BLaER1 (cell line): ENCODE measurements at regions not wholly inside any gene's neighbourhood (a gene's known extent, or its start where the extent isn't known, plus 50 kb on each side); places are given as distances from the start of the nearest gene placed in this dataset.

Experiments used
- H3K27ac ChIP-seq: shearing (Covaris generic); formaldehyde crosslinking; 2 replicates; pipeline ENCODE4 v1.8.1; 2022
- H3K27me3 ChIP-seq: shearing (Covaris generic); formaldehyde crosslinking; 2 replicates; pipeline ENCODE4 v1.8.1; 2022
- H3K36me3 ChIP-seq: shearing (Covaris generic); formaldehyde crosslinking; 2 replicates; pipeline ENCODE4 v1.8.1; 2022
- H3K4me1 ChIP-seq: shearing (Covaris generic); formaldehyde crosslinking; 2 replicates; pipeline ENCODE4 v1.8.1; 2022
- H3K4me2 ChIP-seq: shearing (Covaris generic); formaldehyde crosslinking; 2 replicates; pipeline ENCODE4 v1.8.1; 2022
- H3K4me3 ChIP-seq: shearing (Covaris generic); formaldehyde crosslinking; 2 replicates; pipeline ENCODE4 v1.8.1; 2022
- H3K9ac ChIP-seq: shearing (Covaris generic); formaldehyde crosslinking; 2 replicates; pipeline ENCODE4 v1.8.1; 2022
- H3K9me3 ChIP-seq: shearing (Covaris generic); formaldehyde crosslinking; 2 replicates; pipeline ENCODE4 v1.8.1; 2022
- H4K20me1 ChIP-seq: shearing (Covaris generic); formaldehyde crosslinking; 2 replicates; pipeline ENCODE4 v1.8.1; 2022
- Cebpa-rat ChIP-seq: shearing (Covaris generic); IDR thresholded peaks from 2 replicates; pipeline ENCODE4 v1.8.1; 2022

DNA sequence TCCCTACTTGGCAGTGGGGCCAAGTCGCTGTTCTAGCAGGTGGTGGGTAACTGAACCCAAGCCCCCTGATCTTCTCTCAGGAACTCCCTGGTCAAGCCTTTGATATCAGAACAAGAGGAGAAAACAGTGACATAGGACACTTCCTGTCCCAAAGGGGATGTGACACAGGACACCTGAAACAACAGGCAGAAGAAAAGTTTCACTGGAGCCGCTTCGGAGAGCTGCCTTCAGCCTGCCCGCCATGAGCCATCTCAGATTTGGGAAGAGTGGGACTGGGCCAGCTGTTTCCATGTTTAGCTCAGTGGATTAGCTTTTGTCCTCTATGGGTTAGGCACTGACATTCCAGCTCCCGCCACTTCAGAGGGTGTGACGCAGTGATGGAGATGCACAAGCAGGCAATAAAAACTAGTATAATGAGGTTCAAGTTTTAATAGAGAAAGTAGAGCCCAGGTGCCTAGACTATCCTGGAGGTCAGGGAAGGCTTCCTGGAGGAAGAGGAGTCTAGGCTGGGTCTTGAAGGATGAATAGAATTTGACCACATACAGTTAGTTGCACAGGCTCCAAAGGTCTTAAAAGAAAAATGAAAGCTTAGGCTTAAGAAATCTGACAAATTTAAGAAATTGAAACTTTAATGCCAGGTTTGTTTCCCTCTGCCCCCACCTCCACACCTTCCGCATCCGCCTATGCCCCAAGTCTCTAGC, 104.1 kb upstream of the SPRY4 start:
- no peak overlapping the region for H3K27ac ChIP-seq
- peak overlapping the region; percentile 85 for H3K4me2 ChIP-seq
- H3K4me1 ChIP-seq, result peaks cover 83% of the 10 kb centered on the region

DNA sequence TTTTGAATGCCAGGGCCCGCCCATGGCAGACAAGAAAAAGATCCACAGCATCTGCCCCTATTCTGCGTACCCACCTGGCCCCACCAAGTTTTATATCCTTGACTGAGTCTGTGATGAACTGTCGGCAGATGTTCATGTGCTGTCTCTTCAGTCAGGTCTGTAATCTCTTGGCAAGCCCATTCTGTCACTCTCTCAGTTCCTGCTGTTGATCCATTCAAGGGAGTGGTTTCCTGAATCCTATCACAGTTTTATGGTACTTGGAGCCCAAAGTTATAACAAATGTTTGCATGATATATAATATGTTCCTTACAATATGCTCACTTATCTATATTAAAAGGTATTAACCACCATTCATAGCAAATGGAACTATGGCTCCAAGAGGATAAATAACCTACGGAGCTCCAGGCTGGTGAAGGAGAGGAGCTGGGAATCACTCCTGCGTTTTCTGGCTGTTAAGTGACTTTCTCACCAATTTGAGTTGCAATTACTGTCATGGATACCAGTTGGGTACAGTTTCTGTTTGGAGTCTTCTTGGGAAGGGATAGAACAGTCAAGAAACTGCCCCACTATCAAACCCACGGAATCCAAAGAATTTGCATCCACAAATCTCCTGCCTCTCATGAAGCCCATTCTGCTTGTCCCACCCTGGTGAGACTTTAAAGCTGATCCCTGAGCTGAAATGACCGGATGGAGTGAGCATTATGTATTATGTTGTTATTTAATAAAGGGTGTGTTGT, 103.4 kb upstream of the SPRY4 start:
- Histone ChIP-seq H3K4me2 (peak overlapping the region; percentile 85), H4K20me1 (no peaks in the 10 kb centered on the region), H3K4me1 (peaks cover 76% of the 10 kb centered on the region), H3K27ac (no peak overlapping the region), H3K27me3 (no peaks in the 10 kb centered on the region), H3K4me3 (no peak overlapping the region), H3K9ac (no peak overlapping the region), H3K9me3 (peaks cover 14% of the 10 kb centered on the region), H3K36me3 (no peaks in the 10 kb centered on the region)
- TF ChIP-seq Cebpa-rat, result no peak

More for the DNA sequence above, 104.1 kb upstream of the SPRY4 start:
- no peaks in the 10 kb centered on the region for H3K36me3 ChIP-seq
- H3K27me3 ChIP-seq, result no peaks in the 10 kb centered on the region
- no peaks in the 10 kb centered on the region for H4K20me1 ChIP-seq
- TF ChIP-seq Cebpa-rat, result no peak
- no peak overlapping the region for H3K4me3 ChIP-seq
- H3K9ac ChIP-seq, result no peak overlapping the region
- H3K9me3 ChIP-seq, result peaks cover 14% of the 10 kb centered on the region

DNA sequence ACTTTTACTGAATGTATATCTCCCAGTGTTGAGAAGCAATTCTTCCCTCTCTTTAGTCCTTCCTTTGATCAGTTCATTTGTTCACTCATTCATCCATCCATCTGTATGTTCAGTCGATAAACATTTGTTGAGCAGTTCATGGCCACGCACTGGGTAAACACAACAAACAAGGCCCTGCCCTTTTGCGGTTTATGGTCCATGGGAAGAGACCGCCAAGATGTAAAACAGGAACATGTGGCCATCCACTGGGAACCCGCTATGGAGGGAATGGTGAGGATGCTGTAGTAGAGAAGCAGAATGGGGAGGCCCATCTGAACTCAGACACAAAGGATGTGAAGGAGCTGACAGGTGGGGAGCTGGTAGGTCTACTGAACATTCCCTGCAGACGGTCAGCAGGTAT, 102.7 kb upstream of the SPRY4 start:
- no peak overlapping the region for H3K9ac ChIP-seq

DNA sequence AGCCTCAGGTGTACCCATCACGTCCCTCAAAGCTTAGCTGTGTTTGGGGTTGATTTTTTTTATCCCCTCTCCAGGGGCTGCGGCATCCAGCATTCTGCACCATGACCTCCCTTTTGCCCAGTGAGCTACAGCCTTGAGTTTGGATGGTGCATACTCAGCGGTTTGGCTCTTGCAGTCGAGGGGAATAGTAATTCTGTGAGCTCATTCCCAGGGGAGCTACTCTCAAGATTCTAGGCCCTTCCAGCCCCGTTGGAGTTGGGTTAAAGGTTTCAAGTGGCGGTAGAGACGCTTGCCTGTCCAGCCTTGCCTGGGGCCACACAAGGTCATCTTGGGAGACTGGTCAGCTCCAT, 102.2 kb upstream of the SPRY4 start:
- peak overlapping the region; percentile 85 for H3K4me2 ChIP-seq
- peak overlapping the region; percentile 67 for H3K27ac ChIP-seq
- peaks cover 75% of the 10 kb centered on the region for H3K4me1 ChIP-seq
- no peaks in the 10 kb centered on the region for H3K36me3 ChIP-seq
- H3K4me3 ChIP-seq, result peak overlapping the region; percentile 33; the same call in 1 of the 2 replicates
- peaks cover 14% of the 10 kb centered on the region for H3K9me3 ChIP-seq
- H3K9ac ChIP-seq, result peak overlapping the region; percentile 63; the same call in 1 of the 2 replicates
- no peaks in the 10 kb centered on the region for H4K20me1 ChIP-seq
- TF ChIP-seq Cebpa-rat, result no peak
- no peaks in the 10 kb centered on the region for H3K27me3 ChIP-seq

More for the DNA sequence above, 102.7 kb upstream of the SPRY4 start:
- no peak overlapping the region; the same call in 1 of the 2 replicates for H3K27ac ChIP-seq
- peak overlapping the region; percentile 85 for H3K4me2 ChIP-seq
- no peak overlapping the region for H3K4me3 ChIP-seq
- no peaks in the 10 kb centered on the region for H3K36me3 ChIP-seq
- no peaks in the 10 kb centered on the region for H4K20me1 ChIP-seq
- H3K27me3 ChIP-seq, result no peaks in the 10 kb centered on the region
- peaks cover 14% of the 10 kb centered on the region for H3K9me3 ChIP-seq
- no peak for TF ChIP-seq Cebpa-rat
- H3K4me1 ChIP-seq, result peaks cover 75% of the 10 kb centered on the region

DNA sequence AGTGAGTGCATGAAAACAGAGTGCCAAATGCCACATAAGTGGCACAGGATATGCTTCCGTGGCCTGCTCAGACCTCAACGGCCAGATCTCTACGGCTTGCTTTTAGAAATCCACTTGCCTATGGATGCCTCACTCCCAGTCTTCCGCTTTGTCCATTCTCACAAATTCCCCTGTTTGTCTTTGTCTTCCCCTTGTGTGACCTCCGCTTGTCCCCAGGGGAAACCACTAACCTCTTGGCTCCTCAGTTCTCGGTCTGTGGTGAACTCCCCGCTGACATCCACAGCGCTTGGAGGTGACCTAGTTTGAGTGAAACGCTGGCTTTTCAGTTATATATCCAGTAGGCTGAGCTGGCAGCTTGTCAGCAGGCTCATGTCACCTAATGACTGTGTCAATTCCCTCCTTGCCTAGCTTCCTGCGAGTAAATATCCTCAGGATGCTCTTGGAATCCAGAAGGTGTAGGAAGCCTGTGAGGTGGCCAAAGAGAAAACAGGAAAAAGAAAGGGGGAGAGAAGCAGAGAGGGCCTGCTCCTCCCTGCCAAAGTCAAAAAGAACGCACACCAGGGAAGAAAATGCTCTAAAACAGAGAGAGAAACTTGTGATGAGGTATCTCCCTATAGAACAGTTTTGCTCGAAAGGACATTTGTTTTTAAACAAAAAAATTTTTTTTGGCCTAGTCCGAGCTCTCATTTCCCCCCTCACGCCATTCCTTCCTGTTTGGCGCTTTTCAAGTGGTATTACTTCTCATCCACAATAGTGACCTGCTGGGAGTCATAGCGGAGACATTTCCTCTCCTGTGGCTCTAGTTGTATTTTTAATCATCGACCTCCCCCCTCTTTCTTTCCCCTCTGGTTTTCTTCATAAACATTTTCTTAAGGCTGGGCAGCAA, 101.6 kb upstream of the SPRY4 start:
- Histone ChIP-seq H3K27me3 (no peaks in the 10 kb centered on the region), H3K27ac (peak overlapping the region; percentile 67), H3K4me1 (peaks cover 75% of the 10 kb centered on the region), H3K9ac (peak overlapping the region; percentile 63; the same call in 1 of the 2 replicates), H4K20me1 (no peaks in the 10 kb centered on the region), H3K4me2 (peak overlapping the region; percentile 85), H3K9me3 (peaks cover 14% of the 10 kb centered on the region), H3K36me3 (no peaks in the 10 kb centered on the region), H3K4me3 (peak overlapping the region; percentile 33)
- TF ChIP-seq Cebpa-rat, result no peak

DNA sequence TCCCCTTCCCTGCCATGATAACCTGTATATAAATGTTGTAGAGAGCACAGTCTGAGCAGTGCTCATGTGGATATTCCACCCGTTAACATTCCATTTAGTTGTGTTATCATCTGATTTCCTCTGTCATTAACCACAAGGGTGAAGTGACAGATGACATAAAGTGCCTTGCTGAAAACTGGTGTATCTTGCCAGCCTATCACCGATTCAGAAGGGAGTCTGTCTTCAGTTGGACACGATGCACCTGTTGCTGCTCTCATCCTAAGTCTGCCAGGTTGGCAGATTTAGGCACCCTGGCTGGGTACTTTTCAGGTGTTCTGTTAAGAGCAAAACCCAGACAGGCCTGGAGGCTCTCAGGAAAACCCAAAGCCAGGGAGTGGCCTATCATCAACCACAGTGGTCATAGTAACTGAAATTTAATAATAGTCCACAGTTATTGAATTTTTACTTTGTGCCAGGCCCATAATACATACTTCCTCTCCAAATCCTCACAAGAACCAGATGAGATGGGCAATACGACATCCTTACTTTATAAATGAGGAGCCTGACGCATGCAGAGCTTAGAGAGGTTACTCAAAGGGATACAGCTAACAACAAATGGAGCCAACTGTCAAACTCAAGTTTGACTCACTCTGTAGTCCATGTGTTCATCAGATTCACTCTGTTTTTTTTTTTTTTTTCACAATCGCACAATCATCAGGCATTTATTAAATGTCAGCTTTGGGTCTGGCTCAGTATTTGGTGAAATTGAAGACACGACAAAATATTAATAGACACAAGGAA, 100.7 kb upstream of the SPRY4 start:
- H3K4me2 ChIP-seq, result peak overlapping the region; percentile 85
- no peaks in the 10 kb centered on the region for H3K27me3 ChIP-seq
- H3K36me3 ChIP-seq, result no peaks in the 10 kb centered on the region
- H3K9ac ChIP-seq, result peak overlapping the region; percentile 63; the same call in 1 of the 2 replicates
- H3K9me3 ChIP-seq, result peaks cover 14% of the 10 kb centered on the region
- H4K20me1 ChIP-seq, result no peaks in the 10 kb centered on the region
- no peak for TF ChIP-seq Cebpa-rat
- H3K27ac ChIP-seq, result peak overlapping the region; percentile 67; the same call in 1 of the 2 replicates
- no peak overlapping the region for H3K4me3 ChIP-seq
- peaks cover 82% of the 10 kb centered on the region for H3K4me1 ChIP-seq

DNA sequence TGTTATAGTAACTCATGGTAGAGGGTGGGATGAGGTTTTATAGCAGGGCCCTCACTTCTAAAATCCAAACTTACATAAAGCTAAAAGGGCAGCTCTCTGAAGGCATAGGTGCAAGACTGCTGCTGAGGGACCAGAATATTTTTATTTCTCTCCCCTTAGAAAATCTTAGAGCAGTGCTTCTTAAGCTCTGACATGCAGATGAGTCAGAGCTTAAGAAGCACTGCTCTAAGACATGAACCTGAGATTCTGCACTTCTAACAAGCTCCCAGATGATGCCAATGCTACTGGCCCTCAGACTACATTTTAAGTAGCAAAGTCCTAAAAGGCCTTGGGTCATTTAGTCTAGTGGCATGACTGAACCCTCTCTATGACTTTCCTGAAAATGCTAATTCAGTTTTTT, 97.6 kb upstream of the SPRY4 start:
- H3K27ac ChIP-seq, result no peak overlapping the region

DNA sequence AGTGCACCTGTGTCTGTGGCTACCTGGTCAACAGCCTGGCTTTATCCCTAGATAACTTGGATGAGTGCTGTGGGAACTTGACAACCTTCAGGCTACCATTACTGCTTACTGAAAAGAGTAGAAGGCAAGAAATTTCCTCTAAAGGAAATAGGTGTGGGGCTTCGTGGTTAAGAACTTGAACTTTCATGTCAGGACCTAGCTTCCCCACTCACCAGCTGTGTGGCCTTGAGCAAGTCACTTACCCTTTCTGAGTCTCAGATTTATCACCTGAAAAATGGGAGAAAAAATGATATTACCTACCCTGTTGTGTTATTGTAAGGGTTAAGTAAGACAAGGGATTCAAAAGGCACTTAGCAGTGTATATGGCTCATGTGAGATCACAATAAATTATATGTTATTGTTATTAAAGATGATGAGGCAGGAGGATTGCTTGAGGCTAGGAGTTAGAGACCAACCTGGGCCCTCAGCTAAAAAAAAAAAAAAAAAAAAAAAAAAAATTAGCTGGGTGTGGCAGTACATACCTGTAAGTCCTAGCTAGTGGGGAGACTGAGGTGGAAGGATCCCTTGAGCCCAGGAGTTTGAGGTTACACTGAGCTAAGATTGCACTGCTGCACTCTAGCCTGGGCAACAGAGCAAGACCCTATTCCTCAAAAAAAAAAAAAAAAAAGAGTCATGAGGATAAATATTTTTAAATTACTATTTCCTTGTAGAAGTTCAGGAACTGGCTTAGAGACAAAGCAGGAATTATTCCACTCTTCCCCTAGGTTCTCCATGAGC, 97.0 kb upstream of the SPRY4 start:
- no peaks in the 10 kb centered on the region for H4K20me1 ChIP-seq
- no peak overlapping the region for H3K4me3 ChIP-seq
- no peaks in the 10 kb centered on the region for H3K27me3 ChIP-seq
- no peaks in the 10 kb centered on the region for H3K36me3 ChIP-seq
- H3K9ac ChIP-seq, result no peak overlapping the region
- peaks cover 14% of the 10 kb centered on the region for H3K9me3 ChIP-seq
- no peak for TF ChIP-seq Cebpa-rat
- peaks cover 70% of the 10 kb centered on the region for H3K4me1 ChIP-seq
- peak overlapping the region; percentile 70 for H3K4me2 ChIP-seq
- peak overlapping the region; percentile 56 for H3K27ac ChIP-seq

More for the DNA sequence above, 97.6 kb upstream of the SPRY4 start:
- Histone ChIP-seq H3K9ac (no peak overlapping the region), H3K4me1 (peaks cover 76% of the 10 kb centered on the region), H3K36me3 (no peaks in the 10 kb centered on the region), H4K20me1 (no peaks in the 10 kb centered on the region), H3K4me3 (no peak overlapping the region), H3K4me2 (peak overlapping the region; percentile 70; the same call in 1 of the 2 replicates), H3K27me3 (no peaks in the 10 kb centered on the region), H3K9me3 (peaks cover 14% of the 10 kb centered on the region)
- TF ChIP-seq Cebpa-rat, result no peak
